H1 (cell line): ENCODE measurements at regions not wholly inside any gene's neighbourhood (a gene's known extent, or its start where the extent isn't known, plus 50 kb on each side); places are given as distances from the start of the nearest gene placed in this dataset.

Source experiments
- CEBPB ChIP-seq: IDR thresholded peaks from 2 replicates; pipeline ENCODE4 v1.6.1; 2012; ENCODE audit warnings: low read depth, low read length
- CHD1 ChIP-seq: IDR thresholded peaks from 2 replicates; pipeline ENCODE4 v1.6.1; 2012; ENCODE audit warnings: low read depth, low read length, improper control_type of control experiment
- CTBP2 ChIP-seq: IDR thresholded peaks from 2 replicates; pipeline ENCODE4 v1.7.0; 2011; ENCODE audit warnings: borderline replicate concordance, mild to moderate bottlenecking, moderate library complexity, mixed read lengths, low read length; ENCODE audit not compliant: insufficient read depth, insufficient read length
- EZH2 ChIP-seq: fragments of 200-600 bp; sonication (generic); IDR thresholded peaks from 2 replicates; pipeline ENCODE4 v1.7.1; 2012; ENCODE audit warnings: low read depth, mild to moderate bottlenecking, moderate library complexity, low read length, inconsistent platforms; ENCODE audit not compliant: severe bottlenecking
- FOSL1 ChIP-seq: IDR thresholded peaks from 2 replicates; pipeline ENCODE4 v1.6.1; 2011; ENCODE audit warnings: mild to moderate bottlenecking, low read depth, low read length, moderate library complexity; ENCODE audit not compliant: insufficient read depth
- TCF12 ChIP-seq: IDR thresholded peaks from 2 replicates; pipeline ENCODE4 v1.6.1; 2011; ENCODE audit warnings: low read depth, mild to moderate bottlenecking, low read length

DNA sequence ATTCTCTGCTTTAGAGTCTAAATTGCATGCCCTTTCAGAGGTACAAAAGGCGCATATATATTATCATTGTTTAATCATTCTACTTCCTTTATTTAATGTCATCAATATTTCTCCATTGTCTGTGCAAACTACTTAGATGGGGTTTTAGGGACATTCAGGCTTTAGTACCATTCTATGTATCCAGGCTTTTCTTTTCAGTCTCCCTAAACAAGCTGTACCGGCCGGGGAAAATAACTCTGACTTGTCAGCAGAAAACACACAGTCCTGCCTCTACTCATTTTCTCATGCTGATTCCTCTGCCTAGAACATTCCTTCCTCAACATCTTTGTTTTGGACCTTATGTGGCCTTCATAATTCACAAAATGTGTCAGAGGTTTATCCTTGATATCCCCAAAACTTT is 392.1 kb upstream of the DAB2 start (continued):
- TF ChIP-seq TCF12 (no peak), CEBPB (no peak), CTBP2 (no peak), FOSL1 (no peak), EZH2 (no peak), CHD1 (no peak)
